Esophagus muscularis mucosa (tissue), 4 donors: ENCODE measurements at regions not wholly inside any gene's neighbourhood (a gene's known extent, or its start where the extent isn't known, plus 50 kb on each side); places are given as distances from the start of the nearest gene placed in this dataset.

ENCODE experiments used
- DNase-seq: peaks from one replicate; pipeline ENCODE4 v3.0.0-alpha.2; 2017; ENCODE audit errors: extremely low spot score
- H3K27ac ChIP-seq, 4 donors: fragments of 200-600 bp; sonication (generic); replicated peaks in 1 of 4; 1 replicate in 3 of 4; 2 replicates in 1 of 4; pipeline ENCODE4 v1.5.1; 2016 to 2019; ENCODE audit warnings: mild to moderate bottlenecking in 1 of 4
- H3K27me3 ChIP-seq, 4 donors: fragments of 200-600 bp; sonication (generic); one replicate each; pipeline versions ENCODE4 v1.5.1 to v1.6.0; 2016 to 2019
- H3K36me3 ChIP-seq, 4 donors: fragments of 200-600 bp; sonication (generic); one replicate each; pipeline ENCODE4 v1.5.1; 2016 to 2019
- H3K4me1 ChIP-seq, 4 donors: fragments of 200-600 bp; sonication (generic); one replicate each; pipeline ENCODE4 v1.5.1; 2016 to 2019
- H3K4me3 ChIP-seq, 4 donors: fragments of 200-600 bp; sonication (generic); 1 replicate in 2 of 4; 2 replicates in 2 of 4; pipeline ENCODE4 v1.5.1; 2016 to 2019; ENCODE audit warnings: mild to moderate bottlenecking in 4 of 4, moderate library complexity in 1 of 4
- H3K9me3 ChIP-seq, 4 donors: fragments of 200-600 bp; sonication (generic); 1 replicate in 3 of 4; 2 replicates in 1 of 4; pipeline ENCODE4 v1.5.1; 2016 to 2019
- CTCF ChIP-seq, 3 experiments: fragments of 200-600 bp in 2 of 3; fragments of 450-650 bp in 1 of 3; sonication (generic) in 2 of 3; IDR thresholded peaks; one replicate each; pipeline ENCODE4 v1.5.1; 2017 to 2019; ENCODE audit warnings: antibody characterized with exemption in 3 of 3, mild to moderate bottlenecking in 2 of 3, moderate library complexity in 1 of 3
- EP300 ChIP-seq: sonication (generic); formaldehyde crosslinking; IDR thresholded peaks from one replicate; pipeline ENCODE4 v1.6.1; 2017; ENCODE audit warnings: antibody characterized with exemption
- POLR2A ChIP-seq: fragments of 450-650 bp; IDR thresholded peaks from one replicate; pipeline ENCODE4 v1.6.1; 2017; ENCODE audit warnings: antibody characterized with exemption, moderate library complexity, mild to moderate bottlenecking, low read depth
- POLR2AphosphoS5 ChIP-seq, 2 donors: sonication (generic); formaldehyde crosslinking; IDR thresholded peaks; one replicate each; pipeline ENCODE4 v1.6.1; 2017; ENCODE audit warnings: antibody characterized with exemption in 2 of 2
- WGBS: methylation state at CpG from one replicate; pipeline ENCODE4 v1.1.5; 2018; 5-methylcytosine and 5-hydroxymethylcytosine counted together
- intact Hi-C: fragments of 100-400 bp; cut with DNase I; formaldehyde crosslinking; loops from one replicate; pipeline ENCODE4 v1.15.1; 2023
- small RNA-seq, 3 donors: library from RNA; depleted of rRNA; stranded (forward); fragments of <200 nt; gene quantifications; one replicate each; pipeline ENCODE3, GENCODE V24; 2016

- Histone ChIP-seq H3K4me1 (no peaks in the 10 kb centered on the region), H3K9me3 (no peaks in the 10 kb centered on the region), H3K27me3 (no peaks in the 10 kb centered on the region), H3K4me3 (no peak overlapping the region), H3K36me3 (no peaks in the 10 kb centered on the region), H3K27ac (no peak overlapping the region)
- whole genome bisulfite sequencing = 100% methylated on average over 1 of the region's 1 CpG
- intact Hi-C loops = no loop called here
- DNase-seq = no peak
- TF ChIP-seq POLR2A = no peak
- no peak for TF ChIP-seq EP300
- no peak for TF ChIP-seq POLR2AphosphoS5 (IDR thresholded peaks at IDR 0.05)
- TF ChIP-seq CTCF (IDR thresholded peaks at IDR 0.05) = no peak
Measured at GRCh38 chr1:240663169-240663879, 51.4 kb upstream of the GREM2 start.

Small RNA genes lying in the stretch of these regions (small RNA-seq; reads per million reads assigned to genes)
- 0 reads per million in 3 donors for gene RF00019
